ENCODE measurements at regions not wholly inside any gene's neighbourhood (a gene's known extent, or its start where the extent isn't known, plus 50 kb on each side); places are given as distances from the start of the nearest gene placed in this dataset.
A peak's percentile ranks its signal among the peaks of the same experiment; 100 is the strongest.

GRCh38 chr10:14448197-14448990 lies 117.7 kb upstream of the FRMD4A start:
- no peak for ATAC-seq
- no peak overlapping the region for H3K4me3 ChIP-seq (ENCODE audit: low read length)
- 67% methylated on average over 12 of the region's 12 CpGs for WGBS

GRCh38 chr10:14447094-14447839 lies 116.5 kb upstream of the FRMD4A start:
- 82% methylated on average over 10 of the region's 10 CpGs for WGBS
- Histone ChIP-seq H3K27ac (ENCODE audit: low read length) (no peak overlapping the region), H3K27me3 (ENCODE audit: control insufficient read depth, insufficient read depth) (no peaks in the 10 kb centered on the region), H3K4me3 (ENCODE audit: low read length) (no peak overlapping the region), H3K9me3 (ENCODE audit: control insufficient read depth, low read length) (no peaks in the 10 kb centered on the region), H3K4me1 (ENCODE audit: control insufficient read depth, insufficient read depth, low read length) (no peaks in the 10 kb centered on the region)
- no peak for ATAC-seq
- DNase-seq, result no peak
- intact Hi-C loops (cut with DNase I), result no loop called here

More at GRCh38 chr10:14448197-14448990, 117.7 kb upstream of the FRMD4A start:
- no peak overlapping the region for H3K27ac ChIP-seq (ENCODE audit: low read length)
- intact Hi-C loops (cut with DNase I), result no loop called here
- DNase-seq, result no peak
- no peaks in the 10 kb centered on the region for H3K4me1 ChIP-seq (ENCODE audit: control insufficient read depth, insufficient read depth, low read length)
- H3K27me3 ChIP-seq (ENCODE audit: control insufficient read depth, insufficient read depth), result no peaks in the 10 kb centered on the region
- no peaks in the 10 kb centered on the region for H3K9me3 ChIP-seq (ENCODE audit: control insufficient read depth, low read length)

GRCh38 chr10:14439451-14440259 lies 108.9 kb upstream of the FRMD4A start:
- no peak for DNase-seq
- no peaks in the 10 kb centered on the region for H3K9me3 ChIP-seq (ENCODE audit: control insufficient read depth, low read length)
- H3K4me3 ChIP-seq (ENCODE audit: low read length), result no peak overlapping the region
- ATAC-seq, result peak; percentile 40 to 60
- WGBS, result 57% methylated on average over 8 of the region's 8 CpGs
- H3K27ac ChIP-seq (ENCODE audit: low read length), result no peak overlapping the region
- intact Hi-C loops (cut with DNase I), result no loop called here
- H3K4me1 ChIP-seq (ENCODE audit: control insufficient read depth, insufficient read depth, low read length), result no peaks in the 10 kb centered on the region
- H3K27me3 ChIP-seq (ENCODE audit: control insufficient read depth, insufficient read depth), result no peaks in the 10 kb centered on the region

GRCh38 chr10:14438576-14438975 lies 107.9 kb upstream of the FRMD4A start:
- WGBS, result 85% methylated on average over 7 of the region's 7 CpGs
- Histone ChIP-seq H3K4me3 (ENCODE audit: low read length) (no peak overlapping the region), H3K9me3 (ENCODE audit: control insufficient read depth, low read length) (no peaks in the 10 kb centered on the region), H3K27me3 (ENCODE audit: control insufficient read depth, insufficient read depth) (no peaks in the 10 kb centered on the region), H3K27ac (ENCODE audit: low read length) (no peak overlapping the region), H3K4me1 (ENCODE audit: control insufficient read depth, insufficient read depth, low read length) (no peaks in the 10 kb centered on the region)
- DNase-seq (no peak), ATAC-seq (no peak)
- intact Hi-C loops (cut with DNase I), result no loop called here

GRCh38 chr10:14438057-14438456 lies 107.3 kb upstream of the FRMD4A start:
- no peak overlapping the region for H3K4me3 ChIP-seq (ENCODE audit: low read length)
- intact Hi-C loops (cut with DNase I), result no loop called here
- H3K4me1 ChIP-seq (ENCODE audit: control insufficient read depth, insufficient read depth, low read length), result no peaks in the 10 kb centered on the region
- 5% methylated on average over 1 of the region's 1 CpG for WGBS
- DNase-seq (no peak), ATAC-seq (no peak)
- no peak overlapping the region for H3K27ac ChIP-seq (ENCODE audit: low read length)
- no peaks in the 10 kb centered on the region for H3K9me3 ChIP-seq (ENCODE audit: control insufficient read depth, low read length)
- no peaks in the 10 kb centered on the region for H3K27me3 ChIP-seq (ENCODE audit: control insufficient read depth, insufficient read depth)

- WGBS, result 80% methylated on average over 7 of the region's 7 CpGs
- Histone ChIP-seq H3K27me3 (ENCODE audit: control insufficient read depth, insufficient read depth) (no peaks in the 10 kb centered on the region), H3K4me1 (ENCODE audit: control insufficient read depth, insufficient read depth, low read length) (no peaks in the 10 kb centered on the region), H3K9me3 (ENCODE audit: control insufficient read depth, low read length) (no peaks in the 10 kb centered on the region), H3K4me3 (ENCODE audit: low read length) (no peak overlapping the region), H3K27ac (ENCODE audit: low read length) (no peak overlapping the region)
- ATAC-seq (no peak), DNase-seq (no peak)
- intact Hi-C loops (cut with DNase I), result no loop called here
These were observed 105.4 kb upstream of the FRMD4A start for GRCh38 chr10:14435976-14436632.

GRCh38 chr10:14433147-14433546 lies 102.4 kb upstream of the FRMD4A start:
- WGBS, result 77% methylated on average over 2 of the region's 2 CpGs
- DNase-seq (no peak), ATAC-seq (no peak)
- Histone ChIP-seq H3K4me3 (ENCODE audit: low read length) (no peak overlapping the region), H3K4me1 (ENCODE audit: control insufficient read depth, insufficient read depth, low read length) (no peaks in the 10 kb centered on the region), H3K27me3 (ENCODE audit: control insufficient read depth, insufficient read depth) (no peaks in the 10 kb centered on the region), H3K9me3 (ENCODE audit: control insufficient read depth, low read length) (no peaks in the 10 kb centered on the region), H3K27ac (ENCODE audit: low read length) (no peak overlapping the region)
- intact Hi-C loops (cut with DNase I), result no loop called here

- ATAC-seq (no peak), DNase-seq (no peak)
- H3K4me1 ChIP-seq (ENCODE audit: control insufficient read depth, insufficient read depth, low read length), result no peaks in the 10 kb centered on the region
- 87% methylated on average over 4 of the region's 4 CpGs for WGBS
- H3K9me3 ChIP-seq (ENCODE audit: control insufficient read depth, low read length), result no peaks in the 10 kb centered on the region
- no peaks in the 10 kb centered on the region for H3K27me3 ChIP-seq (ENCODE audit: control insufficient read depth, insufficient read depth)
- intact Hi-C loops (cut with DNase I), result no loop called here
- H3K27ac ChIP-seq (ENCODE audit: low read length), result no peak overlapping the region
- H3K4me3 ChIP-seq (ENCODE audit: low read length), result no peak overlapping the region
These were observed 101.1 kb upstream of the FRMD4A start for GRCh38 chr10:14431868-14432267.

- ATAC-seq, result no peak
- WGBS, result 42% methylated on average over 6 of the region's 6 CpGs
These were observed 98.4 kb upstream of the FRMD4A start for GRCh38 chr10:14429043-14429700.

GRCh38 chr10:14425034-14425433 lies 94.3 kb upstream of the FRMD4A start:
- ATAC-seq, result no peak
- DNase-seq, result no peak
- no peak overlapping the region for H3K27ac ChIP-seq (ENCODE audit: low read length)
- intact Hi-C loops (cut with DNase I), result no loop called here
- H3K4me3 ChIP-seq (ENCODE audit: low read length), result no peak overlapping the region
- no peaks in the 10 kb centered on the region for H3K27me3 ChIP-seq (ENCODE audit: control insufficient read depth, insufficient read depth)
- H3K4me1 ChIP-seq (ENCODE audit: control insufficient read depth, insufficient read depth, low read length), result no peaks in the 10 kb centered on the region
- 82% methylated on average over 1 of the region's 1 CpG for WGBS
- no peaks in the 10 kb centered on the region for H3K9me3 ChIP-seq (ENCODE audit: control insufficient read depth, low read length)

More at GRCh38 chr10:14429043-14429700, 98.4 kb upstream of the FRMD4A start:
- intact Hi-C loops (cut with DNase I), result no loop called here
- Histone ChIP-seq H3K4me3 (ENCODE audit: low read length) (no peak overlapping the region), H3K27ac (ENCODE audit: low read length) (no peak overlapping the region), H3K9me3 (ENCODE audit: control insufficient read depth, low read length) (no peaks in the 10 kb centered on the region), H3K4me1 (ENCODE audit: control insufficient read depth, insufficient read depth, low read length) (no peaks in the 10 kb centered on the region), H3K27me3 (ENCODE audit: control insufficient read depth, insufficient read depth) (no peaks in the 10 kb centered on the region)
- no peak for DNase-seq
